NCI-H526 (cell line): ENCODE measurements at regions not wholly inside any gene's neighbourhood (a gene's known extent, or its start where the extent isn't known, plus 50 kb on each side); places are given as distances from the start of the nearest gene placed in this dataset.

Experiments
- DNase-seq, 2 experiments: peaks; one replicate each; lab custom pipeline; 2025; lab: John Stamatoyannopoulos, UW

GRCh38 chr6:8530785-8531435 is 95.6 kb upstream of the SLC35B3 start:
- DNase-seq = no peak

- DNase-seq = no peak
These were observed 93.9 kb upstream of the SLC35B3 start for GRCh38 chr6:8529250-8529649.

GRCh38 chr6:8527818-8528217 is 92.5 kb upstream of the SLC35B3 start:
- DNase-seq = no peak

GRCh38 chr6:8526624-8527023 is 91.3 kb upstream of the SLC35B3 start:
- DNase-seq = no peak

- no peak for DNase-seq
These were observed 90.0 kb upstream of the SLC35B3 start for GRCh38 chr6:8525370-8525769.

GRCh38 chr6:8513174-8513573 is 77.8 kb upstream of the SLC35B3 start:
- DNase-seq = peak in 1 of 2 experiments; percentile 16

- DNase-seq = no peak
These were observed 71.9 kb upstream of the SLC35B3 start for GRCh38 chr6:8507286-8507685.

- no peak for DNase-seq
These were observed 70.8 kb upstream of the SLC35B3 start for GRCh38 chr6:8506126-8506525.

GRCh38 chr6:8499540-8499939 is 64.2 kb upstream of the SLC35B3 start:
- peak; percentile 3 to 9 for DNase-seq

- DNase-seq = no peak
These were observed 59.4 kb upstream of the SLC35B3 start for GRCh38 chr6:8494730-8495129.

GRCh38 chr6:8492536-8493133 is 57.3 kb upstream of the SLC35B3 start:
- no peak for DNase-seq
